Hepatocyte (in vitro differentiated cells): ENCODE measurements at regions not wholly inside any gene's neighbourhood (a gene's known extent, or its start where the extent isn't known, plus 50 kb on each side); places are given as distances from the start of the nearest gene placed in this dataset.
A peak's percentile ranks its signal among the peaks of the same experiment; 100 is the strongest.

Experiments used
- DNase-seq: peaks from one replicate; pipeline ENCODE4 v3.0.0-alpha.2; 2016; ENCODE audit warnings: low spot score
- H2AFZ ChIP-seq: fragments of 200-600 bp; sonication (generic); 2 replicates; pipeline ENCODE4 v1.6.0; 2016; ENCODE audit warnings: antibody characterized with exemption, mild to moderate bottlenecking
- H3K27ac ChIP-seq: fragments of 200-600 bp; sonication (generic); 2 replicates; pipeline ENCODE4 v1.5.1; 2016; ENCODE audit warnings: mild to moderate bottlenecking
- H3K27me3 ChIP-seq: fragments of 200-600 bp; sonication (generic); 2 replicates; pipeline ENCODE4 v1.6.1; 2016
- H3K36me3 ChIP-seq: fragments of 200-600 bp; sonication (generic); replicated peaks from 2 replicates; pipeline ENCODE4 v1.5.1; 2016; ENCODE audit warnings: low read depth; ENCODE audit not compliant: insufficient read depth
- H3K4me1 ChIP-seq: fragments of 200-600 bp; sonication (generic); 2 replicates; pipeline ENCODE4 v1.5.1; 2016; ENCODE audit warnings: mild to moderate bottlenecking, moderate library complexity; ENCODE audit not compliant: insufficient read depth
- H3K4me2 ChIP-seq: fragments of 200-600 bp; sonication (generic); 2 replicates; pipeline ENCODE4 v1.6.0; 2016
- H3K4me3 ChIP-seq: fragments of 200-600 bp; sonication (generic); 2 replicates; pipeline ENCODE4 v1.5.1; 2016; ENCODE audit warnings: mild to moderate bottlenecking
- H3K79me2 ChIP-seq: fragments of 200-600 bp; sonication (generic); 2 replicates; pipeline ENCODE4 v1.6.0; 2017; ENCODE audit warnings: mild to moderate bottlenecking
- H3K9me2 ChIP-seq: fragments of 200-600 bp; sonication (generic); replicated peaks from 2 replicates; pipeline ENCODE4 v1.6.0; 2017; ENCODE audit warnings: mild to moderate bottlenecking; ENCODE audit not compliant: insufficient read depth
- H3K9me3 ChIP-seq: fragments of 200-600 bp; sonication (generic); 2 replicates; pipeline ENCODE4 v1.5.1; 2016; ENCODE audit warnings: low read depth, mild to moderate bottlenecking
- H4K20me1 ChIP-seq: fragments of 200-600 bp; sonication (generic); 2 replicates; pipeline ENCODE4 v1.6.0; 2016; ENCODE audit warnings: mild to moderate bottlenecking; ENCODE audit not compliant: insufficient read depth, poor library complexity, severe bottlenecking
- CTCF ChIP-seq: fragments of 200-600 bp; sonication (generic); IDR thresholded peaks from 2 replicates; pipeline ENCODE4 v1.5.1; 2016; ENCODE audit warnings: antibody characterized with exemption, mild to moderate bottlenecking; ENCODE audit not compliant: poor library complexity
- EZH2 ChIP-seq: fragments of 200-600 bp; sonication (generic); IDR thresholded peaks from 2 replicates; pipeline ENCODE4 v1.6.1; 2016; ENCODE audit warnings: antibody characterized with exemption, mild to moderate bottlenecking, borderline replicate concordance
- EZH2phosphoT487 ChIP-seq: fragments of 200-600 bp; sonication (generic); IDR thresholded peaks from one replicate; pipeline ENCODE4 v1.6.1; 2018; ENCODE audit warnings: antibody characterized with exemption, mild to moderate bottlenecking, low read depth, moderate library complexity; ENCODE audit not compliant: unreplicated experiment, severe bottlenecking
- WGBS: methylation state at CpG from one replicate; pipeline ENCODE4 v1.1.6; 2016; ENCODE audit warnings: low lambda C conversion rate; ENCODE audit errors: missing lambda C conversion rate; 5-methylcytosine and 5-hydroxymethylcytosine counted together

GRCh38 chr3:177429771-177430170, 232.5 kb upstream of the TBL1XR1 start:
- no peaks in the 10 kb centered on the region for H3K9me3 ChIP-seq
- no peak overlapping the region for H3K4me3 ChIP-seq
- no peaks in the 10 kb centered on the region for H3K36me3 ChIP-seq
- H3K27me3 ChIP-seq: no peaks in the 10 kb centered on the region
- no peaks in the 10 kb centered on the region for H3K9me2 ChIP-seq
- TF ChIP-seq EZH2phosphoT487: no peak
- no peaks in the 10 kb centered on the region for H4K20me1 ChIP-seq
- no peak for DNase-seq
- no peak overlapping the region for H3K4me2 ChIP-seq
- 83% methylated on average over 2 of the region's 2 CpGs for WGBS
- H3K27ac ChIP-seq: no peak overlapping the region
- H3K79me2 ChIP-seq: no peaks in the 10 kb centered on the region
- peaks cover 14% of the 10 kb centered on the region for H3K4me1 ChIP-seq
- H2AFZ ChIP-seq: no peak overlapping the region

- H4K20me1 ChIP-seq: no peaks in the 10 kb centered on the region
- no peaks in the 10 kb centered on the region for H3K9me3 ChIP-seq
- H3K79me2 ChIP-seq: no peaks in the 10 kb centered on the region
- H3K9me2 ChIP-seq: no peaks in the 10 kb centered on the region
- no peak for TF ChIP-seq EZH2phosphoT487
- no peak for TF ChIP-seq EZH2
- TF ChIP-seq CTCF: no peak
- H3K27me3 ChIP-seq: no peaks in the 10 kb centered on the region
- H3K4me1 ChIP-seq: peaks cover 14% of the 10 kb centered on the region
- no peak for DNase-seq
- 51% methylated on average over 5 of the region's 5 CpGs for WGBS
- H3K36me3 ChIP-seq: no peaks in the 10 kb centered on the region
- no peak overlapping the region for H3K27ac ChIP-seq
- no peak overlapping the region for H3K4me2 ChIP-seq
- H2AFZ ChIP-seq: no peak overlapping the region
- H3K4me3 ChIP-seq: no peak overlapping the region
These were observed 233.4 kb upstream of the TBL1XR1 start for GRCh38 chr3:177430653-177431052.

GRCh38 chr3:177431525-177432176, 234.4 kb upstream of the TBL1XR1 start:
- Histone ChIP-seq H3K27me3 (no peaks in the 10 kb centered on the region), H3K4me3 (no peak overlapping the region), H4K20me1 (no peaks in the 10 kb centered on the region), H3K4me2 (peak overlapping the region; percentile 38), H3K27ac (peak overlapping the region; percentile 61), H3K4me1 (peaks cover 14% of the 10 kb centered on the region), H2AFZ (no peak overlapping the region), H3K36me3 (no peaks in the 10 kb centered on the region), H3K9me3 (no peaks in the 10 kb centered on the region), H3K9me2 (no peaks in the 10 kb centered on the region), H3K79me2 (no peaks in the 10 kb centered on the region)
- DNase-seq: peak; percentile 66
- 30% methylated on average over 7 of the region's 7 CpGs for WGBS
- TF ChIP-seq CTCF: no peak
- no peak for TF ChIP-seq EZH2
- TF ChIP-seq EZH2phosphoT487: no peak

- Histone ChIP-seq H3K4me3 (no peak overlapping the region), H3K9me2 (no peaks in the 10 kb centered on the region), H3K4me1 (peaks cover 14% of the 10 kb centered on the region), H4K20me1 (no peaks in the 10 kb centered on the region), H3K27me3 (no peaks in the 10 kb centered on the region), H2AFZ (no peak overlapping the region), H3K79me2 (no peaks in the 10 kb centered on the region), H3K36me3 (no peaks in the 10 kb centered on the region), H3K4me2 (no peak overlapping the region), H3K9me3 (no peaks in the 10 kb centered on the region), H3K27ac (no peak overlapping the region)
- no peak for DNase-seq
- 96% methylated on average over 3 of the region's 3 CpGs for WGBS
- TF ChIP-seq EZH2 (no peak), EZH2phosphoT487 (no peak), CTCF (no peak)
These were observed 238.0 kb upstream of the TBL1XR1 start for GRCh38 chr3:177435301-177435700.
